HEK293 (cell line): ENCODE measurements at regions not wholly inside any gene's neighbourhood (a gene's known extent, or its start where the extent isn't known, plus 50 kb on each side); places are given as distances from the start of the nearest gene placed in this dataset.

Source experiments
- CTCF ChIA-PET: fragments of 350-600 bp; formaldehyde crosslinking; extraction: SDS; loops from one replicate; lab custom pipeline; 2021; ENCODE audit warnings: antibody characterized with exemption; lab: Yijun Ruan, JAX
- POLR2A ChIA-PET: fragments of 300-600 bp; formaldehyde crosslinking; extraction: SDS; loops from one replicate; lab custom pipeline; 2020; ENCODE audit warnings: antibody characterized with exemption, inconsistent platforms; lab: Yijun Ruan, JAX
- H3K27ac ChIP-seq: fragments of 200-500 bp; sonication (Bioruptor generic); 2 replicates; pipeline ENCODE4 v1.5.1; 2014; ENCODE audit warnings: low read depth, low read length, control low read depth, inconsistent platforms; ENCODE audit errors: extremely low read depth
- H3K36me3 ChIP-seq, 2 experiments: fragments of 200-500 bp in 1 of 2; sonication (Bioruptor generic) in 1 of 2; 1 replicate in 1 of 2; 2 replicates in 1 of 2; pipeline ENCODE4 v1.5.1; 2014 to 2017; ENCODE audit warnings: inconsistent platforms in 2 of 2, low read length in 2 of 2; ENCODE audit not compliant: control insufficient read depth in 2 of 2, insufficient read depth in 1 of 2
- H3K4me1 ChIP-seq: fragments of 200-500 bp; sonication (Bioruptor generic); 2 replicates; pipeline ENCODE4 v1.5.1; 2014; ENCODE audit warnings: mild to moderate bottlenecking, low read length, inconsistent platforms; ENCODE audit not compliant: control insufficient read depth, insufficient read depth
- H3K4me3 ChIP-seq: 2 replicates; pipeline ENCODE4 v1.5.1; 2011; ENCODE audit warnings: low read depth, mild to moderate bottlenecking, control low read depth, low read length, moderate library complexity
- H3K9me3 ChIP-seq: fragments of 200-500 bp; sonication (Bioruptor generic); 2 replicates; pipeline ENCODE4 v1.5.1; 2014; ENCODE audit warnings: low read depth, low read length, inconsistent platforms; ENCODE audit not compliant: control insufficient read depth, insufficient read depth
- ATF2 ChIP-seq: fragments of 450-650 bp; formaldehyde crosslinking; IDR thresholded peaks from 2 replicates; pipeline ENCODE4 v1.5.1; 2016; ENCODE audit warnings: missing biosample characterization, missing genetic modification characterization, low read depth
- KLF7 ChIP-seq: fragments of 450-650 bp; formaldehyde crosslinking; IDR thresholded peaks from 2 replicates; pipeline ENCODE4 v1.5.1; 2016; ENCODE audit warnings: missing biosample characterization, missing genetic modification characterization, borderline replicate concordance
- WT1 ChIP-seq: fragments of 450-650 bp; formaldehyde crosslinking; IDR thresholded peaks from 2 replicates; pipeline ENCODE4 v1.5.1; 2016; ENCODE audit warnings: missing biosample characterization, missing genetic modification characterization
- ZBTB11 ChIP-seq: fragments of 450-650 bp; formaldehyde crosslinking; conservative IDR thresholded peaks from 2 replicates; pipeline ENCODE4 v1.5.1; 2016; ENCODE audit warnings: low read depth, missing biosample characterization, missing genetic modification characterization
- ZBTB17 ChIP-seq: fragments of 450-650 bp; formaldehyde crosslinking; IDR thresholded peaks from 2 replicates; pipeline ENCODE4 v1.5.1; 2016; ENCODE audit warnings: missing biosample characterization, missing genetic modification characterization
- ZBTB48 ChIP-seq: fragments of 450-650 bp; formaldehyde crosslinking; IDR thresholded peaks from 2 replicates; pipeline ENCODE4 v1.5.1; 2016; ENCODE audit warnings: missing biosample characterization, missing genetic modification characterization
- ZNF132 ChIP-seq: fragments of 450-650 bp; formaldehyde crosslinking; IDR thresholded peaks from 2 replicates; pipeline ENCODE4 v1.5.1; 2017; ENCODE audit warnings: missing biosample characterization, missing genetic modification characterization, borderline replicate concordance
- ZNF174 ChIP-seq: fragments of 450-650 bp; formaldehyde crosslinking; IDR thresholded peaks from 2 replicates; pipeline ENCODE4 v1.5.0; 2017; ENCODE audit warnings: missing biosample characterization, mild to moderate bottlenecking, missing genetic modification characterization
- ZNF175 ChIP-seq: fragments of 450-650 bp; formaldehyde crosslinking; IDR thresholded peaks from 2 replicates; pipeline ENCODE4 v1.5.1; 2016; ENCODE audit warnings: missing biosample characterization, missing genetic modification characterization
- ZNF184 ChIP-seq: fragments of 450-650 bp; IDR thresholded peaks from 2 replicates; pipeline ENCODE4 v1.5.1; 2018; ENCODE audit warnings: missing biosample characterization, mild to moderate bottlenecking, missing genetic modification characterization
- ZNF24 ChIP-seq: fragments of 450-650 bp; formaldehyde crosslinking; IDR thresholded peaks from 2 replicates; pipeline ENCODE4 v1.5.1; 2016; ENCODE audit warnings: missing biosample characterization, missing genetic modification characterization
- ZNF274 ChIP-seq, 2 experiments: fragments of 200-500 bp in 1 of 2; fragments of 450-650 bp in 1 of 2; sonication (Bioruptor generic) in 1 of 2; formaldehyde crosslinking in 1 of 2; IDR thresholded peaks; 2 replicates each; pipeline versions ENCODE4 v1.5.1 to v1.6.1; 2014 to 2016; ENCODE audit warnings: borderline replicate concordance in 1 of 2, inconsistent platforms in 1 of 2, low read length in 1 of 2, missing biosample characterization in 1 of 2, missing genetic modification characterization in 1 of 2
- ZNF341 ChIP-seq: fragments of 450-650 bp; formaldehyde crosslinking; IDR thresholded peaks from 2 replicates; pipeline ENCODE4; 2016; ENCODE audit warnings: low read depth, missing biosample characterization, missing genetic modification characterization
- ZNF391 ChIP-seq: fragments of 450-650 bp; formaldehyde crosslinking; IDR thresholded peaks from 2 replicates; pipeline ENCODE4 v1.5.1; 2016; ENCODE audit warnings: low read depth, missing biosample characterization, missing genetic modification characterization, borderline replicate concordance
- ZNF501 ChIP-seq: fragments of 450-650 bp; formaldehyde crosslinking; IDR thresholded peaks from 2 replicates; pipeline ENCODE4 v1.5.1; 2016; ENCODE audit warnings: missing biosample characterization, missing genetic modification characterization
- ZNF580 ChIP-seq: fragments of 450-650 bp; formaldehyde crosslinking; IDR thresholded peaks from 2 replicates; pipeline ENCODE4 v1.5.1; 2016; ENCODE audit warnings: missing biosample characterization, missing genetic modification characterization
- ZNF626 ChIP-seq: fragments of 450-650 bp; sonication (Bioruptor Pico); formaldehyde crosslinking; IDR thresholded peaks from 2 replicates; pipeline ENCODE4 v1.5.1; 2018; ENCODE audit warnings: missing biosample characterization, missing genetic modification characterization, inconsistent platforms
- ZNF660 ChIP-seq: fragments of 450-650 bp; IDR thresholded peaks from 2 replicates; pipeline ENCODE4 v1.5.1; 2018; ENCODE audit warnings: missing biosample characterization, mild to moderate bottlenecking, missing genetic modification characterization
- ZNF830 ChIP-seq: fragments of 450-650 bp; IDR thresholded peaks from 2 replicates; pipeline ENCODE4 v1.5.0; 2018; ENCODE audit warnings: missing biosample characterization, missing genetic modification characterization, low read depth, mild to moderate bottlenecking, moderate library complexity
- ZNF837 ChIP-seq: fragments of 450-650 bp; formaldehyde crosslinking; IDR thresholded peaks from 2 replicates; pipeline ENCODE4 v1.5.1; 2016; ENCODE audit warnings: missing biosample characterization, missing genetic modification characterization
- TF ChIP-seq, protein P1 (sequence below): fragments of 450-650 bp; formaldehyde crosslinking; IDR thresholded peaks from 2 replicates; pipeline ENCODE4 v1.5.1; 2016; ENCODE audit warnings: missing biosample characterization, missing genetic modification characterization, borderline replicate concordance

DNA sequence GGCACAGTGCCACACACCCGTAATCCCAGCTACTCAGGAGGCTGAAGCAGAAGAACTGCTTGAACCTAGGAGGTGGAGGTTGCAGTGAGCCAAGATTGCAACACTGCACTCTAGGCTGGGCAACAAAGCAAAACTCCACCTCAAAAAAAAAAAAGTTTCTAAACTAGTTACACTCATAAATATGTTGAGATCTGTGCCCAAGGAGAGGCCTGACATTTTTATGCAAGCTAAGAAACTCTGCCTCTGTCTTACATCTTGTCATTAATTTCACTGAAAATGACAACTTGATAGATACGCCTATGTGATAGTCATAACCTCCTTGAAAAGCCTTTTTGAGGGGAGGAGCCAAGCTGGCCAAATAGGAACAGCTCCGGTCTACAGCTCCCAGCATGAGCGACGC lies 412.7 kb downstream of the STK39 start:
- ChIA-PET POLR2A (no interaction called here), CTCF (no interaction called here)
- no peaks in the 10 kb centered on the region for H3K4me1 ChIP-seq
- H3K4me3 ChIP-seq: no peak overlapping the region
- no peaks in the 10 kb centered on the region for H3K9me3 ChIP-seq
- no peak overlapping the region for H3K27ac ChIP-seq
- no peak for TF ChIP-seq WT1 (tag by site-specific recombination)
- TF ChIP-seq ZNF830 (tag by site-specific recombination): no peak
- TF ChIP-seq ZNF132 (tag by site-specific recombination): no peak
- no peak for TF ChIP-seq ZNF501 (tag by site-specific recombination)
- no peak for TF ChIP-seq ZNF274 (IDR thresholded peaks at IDR 0.05; ENCODE audit: low read length)
- no peak for TF ChIP-seq ZNF274 (tag by site-specific recombination; IDR thresholded peaks at IDR 0.05; ENCODE audit: borderline replicate concordance)
- no peak for TF ChIP-seq ZNF24 (tag by site-specific recombination)
- TF ChIP-seq, protein P1, sequence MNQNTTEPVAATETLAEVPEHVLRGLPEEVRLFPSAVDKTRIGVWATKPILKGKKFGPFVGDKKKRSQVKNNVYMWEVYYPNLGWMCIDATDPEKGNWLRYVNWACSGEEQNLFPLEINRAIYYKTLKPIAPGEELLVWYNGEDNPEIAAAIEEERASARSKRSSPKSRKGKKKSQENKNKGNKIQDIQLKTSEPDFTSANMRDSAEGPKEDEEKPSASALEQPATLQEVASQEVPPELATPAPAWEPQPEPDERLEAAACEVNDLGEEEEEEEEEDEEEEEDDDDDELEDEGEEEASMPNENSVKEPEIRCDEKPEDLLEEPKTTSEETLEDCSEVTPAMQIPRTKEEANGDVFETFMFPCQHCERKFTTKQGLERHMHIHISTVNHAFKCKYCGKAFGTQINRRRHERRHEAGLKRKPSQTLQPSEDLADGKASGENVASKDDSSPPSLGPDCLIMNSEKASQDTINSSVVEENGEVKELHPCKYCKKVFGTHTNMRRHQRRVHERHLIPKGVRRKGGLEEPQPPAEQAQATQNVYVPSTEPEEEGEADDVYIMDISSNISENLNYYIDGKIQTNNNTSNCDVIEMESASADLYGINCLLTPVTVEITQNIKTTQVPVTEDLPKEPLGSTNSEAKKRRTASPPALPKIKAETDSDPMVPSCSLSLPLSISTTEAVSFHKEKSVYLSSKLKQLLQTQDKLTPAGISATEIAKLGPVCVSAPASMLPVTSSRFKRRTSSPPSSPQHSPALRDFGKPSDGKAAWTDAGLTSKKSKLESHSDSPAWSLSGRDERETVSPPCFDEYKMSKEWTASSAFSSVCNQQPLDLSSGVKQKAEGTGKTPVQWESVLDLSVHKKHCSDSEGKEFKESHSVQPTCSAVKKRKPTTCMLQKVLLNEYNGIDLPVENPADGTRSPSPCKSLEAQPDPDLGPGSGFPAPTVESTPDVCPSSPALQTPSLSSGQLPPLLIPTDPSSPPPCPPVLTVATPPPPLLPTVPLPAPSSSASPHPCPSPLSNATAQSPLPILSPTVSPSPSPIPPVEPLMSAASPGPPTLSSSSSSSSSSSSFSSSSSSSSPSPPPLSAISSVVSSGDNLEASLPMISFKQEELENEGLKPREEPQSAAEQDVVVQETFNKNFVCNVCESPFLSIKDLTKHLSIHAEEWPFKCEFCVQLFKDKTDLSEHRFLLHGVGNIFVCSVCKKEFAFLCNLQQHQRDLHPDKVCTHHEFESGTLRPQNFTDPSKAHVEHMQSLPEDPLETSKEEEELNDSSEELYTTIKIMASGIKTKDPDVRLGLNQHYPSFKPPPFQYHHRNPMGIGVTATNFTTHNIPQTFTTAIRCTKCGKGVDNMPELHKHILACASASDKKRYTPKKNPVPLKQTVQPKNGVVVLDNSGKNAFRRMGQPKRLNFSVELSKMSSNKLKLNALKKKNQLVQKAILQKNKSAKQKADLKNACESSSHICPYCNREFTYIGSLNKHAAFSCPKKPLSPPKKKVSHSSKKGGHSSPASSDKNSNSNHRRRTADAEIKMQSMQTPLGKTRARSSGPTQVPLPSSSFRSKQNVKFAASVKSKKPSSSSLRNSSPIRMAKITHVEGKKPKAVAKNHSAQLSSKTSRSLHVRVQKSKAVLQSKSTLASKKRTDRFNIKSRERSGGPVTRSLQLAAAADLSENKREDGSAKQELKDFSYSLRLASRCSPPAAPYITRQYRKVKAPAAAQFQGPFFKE (tag by site-specific recombination): no peak
- TF ChIP-seq ZNF660 (tag by site-specific recombination): no peak
- no peak for TF ChIP-seq ZNF184 (tag by site-specific recombination)
- TF ChIP-seq ZNF174 (tag by site-specific recombination): no peak
- TF ChIP-seq ZNF837: no peak
- TF ChIP-seq ZNF341 (tag by site-specific recombination): no peak
- no peak for TF ChIP-seq ZNF175 (tag by site-specific recombination)
- no peak for TF ChIP-seq ATF2 (tag by site-specific recombination)
- TF ChIP-seq, all 188 proteins: peak for 0
- H3K36me3 ChIP-seq: no peaks in the 10 kb centered on the region

GRCh38 chr2:167833294-167833693 lies 414.1 kb downstream of the STK39 start:
- no peak overlapping the region for H3K27ac ChIP-seq
- TF ChIP-seq ZNF174 (tag by site-specific recombination) (no peak), ZNF626 (tag by site-specific recombination) (no peak), ZBTB11 (tag by site-specific recombination) (no peak), ZNF580 (tag by site-specific recombination) (no peak), ZBTB48 (no peak), KLF7 (no peak), ZNF391 (no peak), ZBTB17 (tag by site-specific recombination) (no peak)
- H3K4me3 ChIP-seq: no peak overlapping the region
- no peaks in the 10 kb centered on the region for H3K9me3 ChIP-seq
- H3K4me1 ChIP-seq: no peaks in the 10 kb centered on the region
- no peaks in the 10 kb centered on the region for H3K36me3 ChIP-seq
- ChIA-PET CTCF (interaction anchor here (1.1 kb wide), 2 partner anchors 10 to 285 kb away, joined by 3 read pairs; no protein-coding TSS in a partner anchor), POLR2A (interaction anchor here (0.7 kb wide), 1 partner anchor 10 kb away, joined by 3 read pairs; no protein-coding TSS in a partner anchor)
